HG02642 (cell line): ENCODE measurements at regions not wholly inside any gene's neighbourhood (a gene's known extent, or its start where the extent isn't known, plus 50 kb on each side); places are given as distances from the start of the nearest gene placed in this dataset.

ENCODE experiments used
- ATAC-seq: cut with Tn5 transposase; IDR thresholded peaks from one replicate; pipeline ENCODE4 v1.9.1; 2021; ENCODE audit warnings: mild to moderate bottlenecking; ENCODE audit not compliant: unreplicated experiment, poor library complexity

DNA sequence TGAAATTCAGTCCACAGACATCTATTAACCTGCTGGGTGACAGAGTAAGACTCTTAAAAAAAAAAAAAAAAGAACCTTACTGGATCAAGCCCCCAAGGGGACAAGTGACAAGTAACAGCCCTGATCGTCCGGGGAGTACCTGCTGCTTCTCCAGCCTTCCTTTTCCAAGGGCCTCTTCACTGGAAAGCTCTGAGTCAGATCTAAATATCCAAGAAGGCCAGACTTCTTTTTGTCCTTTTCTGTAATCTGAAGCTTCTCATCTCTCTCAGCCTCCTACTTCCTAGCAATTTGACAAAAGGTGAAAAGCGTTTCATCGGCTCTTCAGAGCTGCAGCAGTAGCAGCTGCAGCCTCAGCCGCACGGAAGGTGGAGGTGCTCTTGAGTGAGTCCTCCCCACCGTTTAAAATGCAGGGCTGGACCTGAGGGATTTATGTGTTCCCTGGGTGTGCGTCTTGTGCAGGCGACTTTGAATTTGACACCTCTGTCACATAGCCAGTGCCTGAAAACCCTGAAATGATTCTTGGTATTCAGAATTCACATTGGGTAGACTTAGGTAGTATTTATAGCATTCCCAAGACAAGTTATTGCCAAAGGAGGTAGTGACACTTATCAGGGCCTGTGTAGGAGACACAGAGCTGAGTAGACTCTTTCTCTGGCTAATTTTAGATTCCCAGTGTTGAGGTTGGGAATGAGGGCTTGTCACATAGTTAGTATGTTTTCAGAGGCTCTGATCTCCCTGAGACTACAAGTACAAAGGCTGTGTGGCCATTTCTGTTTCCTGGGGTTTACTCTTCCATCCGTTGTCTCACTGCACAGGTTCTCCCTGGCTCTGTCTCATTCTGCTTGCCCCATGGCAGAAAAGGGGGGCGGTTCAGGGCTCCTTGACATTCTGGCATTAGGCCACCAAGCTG is 291.2 kb upstream of the C2CD4B start:
- no peak for ATAC-seq

DNA sequence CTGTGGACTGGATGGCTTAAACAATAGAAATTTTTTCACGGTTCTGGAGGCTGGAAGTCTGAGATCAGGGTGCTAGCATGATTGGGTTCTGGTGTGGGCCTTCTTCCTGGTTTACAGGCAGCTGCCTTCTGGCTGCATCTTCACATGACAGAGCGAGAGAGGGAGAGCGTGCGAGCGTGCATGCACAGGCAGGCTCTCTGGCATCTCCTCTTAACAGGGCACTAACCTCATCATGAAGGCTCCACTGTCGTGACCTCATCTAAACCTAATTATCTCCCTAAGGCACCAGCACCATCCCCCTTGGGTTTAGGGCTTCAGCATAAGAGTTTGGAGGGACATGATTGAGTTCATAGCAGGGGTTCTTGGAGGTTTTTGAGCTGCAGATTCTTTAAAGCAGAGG is 292.0 kb upstream of the C2CD4B start:
- no peak for ATAC-seq

DNA sequence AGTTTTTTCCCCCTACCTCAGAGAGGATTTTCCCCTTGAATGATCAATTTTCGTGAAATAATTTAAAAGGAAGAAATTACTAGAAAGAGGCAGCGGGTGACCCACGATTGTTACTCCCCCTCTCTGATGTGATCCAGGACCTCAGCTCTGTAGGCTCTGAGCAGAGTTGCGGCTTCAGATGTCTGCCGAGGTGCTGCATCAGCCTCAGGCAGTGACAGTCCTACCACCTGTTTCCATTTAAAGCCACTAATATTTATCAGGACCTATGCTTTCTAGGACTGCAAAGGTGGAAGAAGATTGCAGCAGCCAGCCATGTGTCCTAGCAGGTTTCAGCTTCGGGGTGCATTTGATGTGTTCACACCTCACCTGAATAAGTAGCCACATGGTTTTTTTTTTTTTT is 294.8 kb upstream of the C2CD4B start:
- ATAC-seq, result no peak

DNA sequence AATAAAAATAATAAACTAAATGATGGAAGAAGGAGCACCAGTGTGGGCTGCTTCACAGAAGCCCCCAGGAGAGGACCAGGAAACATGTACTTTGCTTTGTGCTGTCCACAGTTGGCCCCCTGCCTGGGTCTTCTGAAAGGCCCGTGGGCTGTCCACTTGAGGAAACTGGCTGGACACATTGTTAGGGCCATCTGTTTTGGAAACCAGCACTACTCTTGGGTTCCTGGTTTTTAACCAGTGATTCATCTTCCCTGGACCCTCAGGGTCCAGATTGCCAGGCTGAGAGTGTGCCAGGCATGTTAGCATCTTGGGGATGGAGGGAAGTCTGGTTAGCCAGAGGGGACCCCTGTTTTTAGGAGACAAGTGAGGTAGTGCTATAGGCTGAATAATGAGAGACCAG is 297.2 kb upstream of the C2CD4B start:
- no peak for ATAC-seq

DNA sequence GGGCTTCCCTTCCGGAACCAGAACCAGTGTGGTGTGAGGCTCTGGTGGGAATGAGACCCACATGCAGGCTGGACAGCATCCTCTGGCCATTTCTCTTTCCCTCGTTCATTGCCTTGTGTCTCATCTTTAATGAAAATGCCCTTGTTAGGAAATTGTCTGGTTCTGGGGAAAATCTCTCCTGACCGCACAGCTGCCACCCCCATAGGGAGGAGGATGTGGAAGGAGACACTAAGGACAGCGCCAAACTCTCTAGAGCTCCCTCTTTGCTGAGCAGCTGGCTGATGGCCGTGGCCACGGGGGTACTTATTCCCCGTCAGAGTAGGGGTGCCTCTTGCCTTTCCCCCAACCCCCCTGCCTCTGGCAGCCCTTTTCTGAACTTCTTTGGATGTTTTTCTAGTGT is 297.6 kb upstream of the C2CD4B start:
- no peak for ATAC-seq

DNA sequence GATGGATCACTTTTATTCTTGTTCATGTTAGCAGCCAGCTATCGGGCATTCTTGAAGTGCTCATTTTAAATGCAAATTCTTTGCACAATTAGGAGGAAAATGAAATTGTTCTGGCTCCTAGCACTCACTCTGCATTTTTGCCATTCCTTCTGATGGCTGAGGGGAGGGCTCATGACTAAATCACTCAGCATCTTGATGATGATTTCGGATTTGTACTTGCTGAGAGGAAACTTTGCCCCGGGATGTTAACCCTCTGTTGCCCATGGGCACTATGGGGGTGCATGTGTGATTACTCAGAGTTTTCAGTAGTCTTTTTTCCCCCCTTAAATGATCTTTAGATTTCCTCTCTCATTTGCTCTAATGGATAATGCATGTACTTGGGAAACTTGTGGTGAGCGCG is 299.6 kb upstream of the C2CD4B start:
- ATAC-seq, result no peak

DNA sequence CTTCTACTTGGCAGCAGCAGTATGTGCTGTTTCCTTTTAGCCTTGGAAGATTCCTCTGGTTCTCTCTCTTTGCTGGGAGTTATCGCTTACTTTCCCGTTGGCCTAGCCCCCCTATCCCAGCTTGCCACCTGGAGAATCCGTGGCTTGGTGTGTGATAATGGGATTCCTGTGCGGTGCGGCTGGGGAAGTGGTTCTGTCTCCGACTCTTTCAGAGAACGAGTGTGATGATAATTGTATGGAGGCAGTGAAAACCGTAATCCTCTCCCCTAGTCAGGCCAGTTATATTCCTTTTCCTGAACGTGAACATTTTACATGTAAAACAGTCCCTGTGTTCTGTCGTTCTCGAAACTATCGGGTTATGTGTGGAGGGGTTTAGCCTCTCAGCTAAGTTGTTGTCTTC is 300.1 kb upstream of the C2CD4B start:
- no peak for ATAC-seq

DNA sequence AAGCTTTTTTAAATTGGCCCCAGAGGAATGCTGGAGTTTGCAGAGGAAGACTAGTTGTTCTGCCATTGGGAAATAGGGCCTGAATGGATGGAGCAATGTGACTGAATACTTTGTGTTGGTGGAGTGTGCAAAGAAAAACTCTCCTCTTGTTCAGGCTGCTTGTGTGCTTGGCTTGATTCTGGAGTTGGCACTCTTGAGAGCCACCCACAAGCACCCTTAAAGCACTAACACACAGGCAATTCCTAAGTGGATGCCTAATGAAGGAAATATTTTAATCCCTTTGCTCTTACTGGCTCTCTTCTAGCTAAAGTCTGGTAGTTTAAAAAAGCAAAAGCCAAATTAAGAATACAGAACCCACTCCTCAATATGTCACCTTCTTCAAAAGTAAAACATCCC is 304.4 kb upstream of the C2CD4B start:
- ATAC-seq, result no peak

DNA sequence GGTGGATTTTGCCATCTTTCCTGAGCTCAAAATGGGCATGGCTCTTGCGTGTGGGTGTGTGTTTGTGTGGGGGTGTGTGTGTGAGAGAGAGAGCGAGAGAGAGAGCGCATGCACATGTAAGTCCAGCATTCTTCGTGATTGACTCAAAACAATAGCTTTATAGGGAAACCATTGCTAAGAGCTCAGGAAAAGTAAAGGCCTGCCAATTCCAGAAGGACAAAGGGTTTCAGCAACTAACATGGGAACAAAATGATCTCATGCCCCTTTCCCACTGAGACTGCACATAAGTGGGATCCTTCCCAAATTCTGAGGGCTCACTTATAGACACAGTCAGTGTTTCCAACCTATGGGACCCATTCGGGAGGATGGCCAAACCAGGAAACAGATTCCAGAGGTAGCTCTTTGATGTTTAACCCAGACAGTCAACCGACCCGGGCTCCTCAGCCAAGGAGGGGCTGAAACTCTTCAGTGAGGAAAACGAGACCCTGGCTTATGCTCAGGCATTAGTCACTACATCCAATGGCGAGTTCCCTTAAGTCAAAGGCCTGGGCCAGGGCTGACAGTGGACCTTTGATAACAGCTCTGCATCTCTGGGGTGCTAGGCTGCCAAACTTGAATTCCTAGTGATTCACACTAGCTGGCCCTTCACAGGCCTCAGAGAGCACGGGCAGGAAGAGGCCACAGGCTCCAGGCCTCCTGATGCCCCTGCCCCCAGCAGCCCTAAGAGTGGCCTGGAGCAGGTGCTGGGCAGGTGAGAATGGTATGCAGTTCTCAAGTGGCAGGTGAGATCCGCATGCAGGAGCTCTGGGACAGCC is 305.0 kb upstream of the C2CD4B start:
- ATAC-seq, result no peak

DNA sequence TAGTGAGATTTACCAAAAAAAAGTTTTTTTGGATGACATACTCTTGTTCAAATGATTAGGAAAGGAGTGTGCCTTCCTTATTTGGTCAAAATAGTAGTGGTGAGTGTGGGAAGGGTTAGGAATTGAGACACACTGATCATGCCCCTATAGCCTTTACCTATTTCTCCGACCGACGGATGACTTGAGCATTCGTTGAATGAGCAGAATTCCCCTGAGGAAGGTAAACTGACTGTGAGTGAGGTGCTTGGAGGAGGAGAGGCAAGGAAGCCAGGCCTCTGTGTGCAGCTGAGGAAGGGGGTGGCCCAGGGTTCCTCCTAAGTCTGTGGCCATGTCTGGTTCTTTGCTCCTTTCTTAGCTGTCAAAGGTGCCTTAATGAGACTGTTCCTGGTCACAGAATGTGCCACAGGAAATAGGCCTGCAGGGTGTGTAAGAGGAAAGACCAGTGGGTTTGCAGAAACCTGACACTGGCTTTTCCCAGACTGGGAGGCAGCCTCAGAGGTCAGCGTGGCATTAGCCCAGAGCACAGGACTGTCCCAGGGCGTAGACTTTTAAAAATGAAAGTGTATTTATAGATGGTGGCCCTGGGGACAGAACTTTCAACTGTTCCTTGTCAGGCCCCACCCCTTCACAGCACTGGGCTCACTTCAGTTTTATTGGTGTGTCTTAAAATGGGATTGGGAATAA is 307.7 kb upstream of the C2CD4B start:
- ATAC-seq, result no peak

DNA sequence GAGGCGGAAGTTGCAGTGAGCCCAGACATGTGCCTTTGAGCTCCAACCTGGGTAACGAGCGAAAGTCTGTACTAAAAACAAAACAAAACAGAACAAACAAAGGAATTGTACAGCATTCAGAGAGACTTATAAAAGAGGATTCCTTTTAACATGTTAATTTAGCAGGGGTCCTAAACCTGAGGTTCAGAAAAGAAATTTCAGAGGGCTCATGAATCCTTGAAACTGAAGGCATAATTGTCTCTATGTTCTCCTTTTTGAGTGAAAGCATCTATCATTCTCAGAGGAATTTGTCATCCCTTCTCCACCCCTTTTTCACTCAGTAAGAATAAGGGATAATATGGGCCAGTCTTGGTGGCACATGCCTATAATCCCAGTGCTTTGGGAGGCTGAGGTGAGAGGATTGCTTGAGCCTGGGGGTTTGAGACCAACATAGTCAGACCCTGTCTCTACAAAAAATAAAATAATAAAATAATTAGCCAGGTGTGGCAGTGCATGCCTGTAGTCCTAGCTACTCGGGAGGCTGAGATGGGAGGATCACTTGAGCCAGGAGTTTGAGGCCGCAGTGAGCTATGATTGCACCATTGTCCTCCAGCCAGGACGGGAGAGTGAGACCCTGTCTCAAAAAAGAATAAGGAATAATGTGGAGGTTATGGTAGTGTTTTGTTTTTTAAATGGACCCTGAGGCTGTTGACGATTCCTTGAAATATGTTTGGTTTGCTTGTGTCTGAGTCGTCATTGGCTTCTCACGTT is 309.1 kb upstream of the C2CD4B start:
- ATAC-seq, result no peak

DNA sequence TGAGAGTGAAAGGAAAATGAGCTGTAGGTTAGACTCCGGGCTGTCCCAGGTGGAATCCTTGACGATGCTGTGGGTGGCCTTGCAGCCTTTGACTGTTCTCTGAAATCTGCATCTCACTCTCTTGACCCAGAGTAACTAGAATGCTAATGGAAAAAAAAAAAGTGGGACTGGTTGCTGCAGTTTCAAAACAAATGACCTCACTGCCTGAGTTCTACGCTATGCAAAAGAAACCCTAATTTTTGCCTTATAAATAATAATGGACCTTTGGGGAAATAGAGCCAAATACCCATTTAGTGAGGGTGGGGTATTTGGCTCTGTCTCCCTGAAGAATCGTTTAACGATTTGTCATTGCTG is 309.7 kb upstream of the C2CD4B start:
- no peak for ATAC-seq

DNA sequence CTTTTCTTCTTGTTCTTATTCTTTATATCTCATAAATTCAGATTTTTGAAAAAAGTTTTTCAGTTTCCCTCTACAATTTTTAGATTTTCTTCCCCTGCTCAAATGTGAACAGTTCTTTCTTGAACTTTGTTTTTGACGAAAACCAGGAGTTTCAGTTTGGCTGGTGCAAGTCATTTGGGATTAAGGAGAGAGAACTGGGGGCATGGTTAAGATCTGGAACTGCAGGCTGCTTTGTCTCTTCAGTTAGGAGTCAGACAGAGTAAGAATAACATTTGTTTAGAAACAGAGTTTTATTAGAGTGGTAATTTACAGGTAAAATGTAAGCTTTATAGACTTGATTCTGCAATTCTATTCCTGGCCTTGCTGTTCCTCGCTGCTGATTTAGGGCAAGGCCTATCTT is 310.5 kb upstream of the C2CD4B start:
- no peak for ATAC-seq

DNA sequence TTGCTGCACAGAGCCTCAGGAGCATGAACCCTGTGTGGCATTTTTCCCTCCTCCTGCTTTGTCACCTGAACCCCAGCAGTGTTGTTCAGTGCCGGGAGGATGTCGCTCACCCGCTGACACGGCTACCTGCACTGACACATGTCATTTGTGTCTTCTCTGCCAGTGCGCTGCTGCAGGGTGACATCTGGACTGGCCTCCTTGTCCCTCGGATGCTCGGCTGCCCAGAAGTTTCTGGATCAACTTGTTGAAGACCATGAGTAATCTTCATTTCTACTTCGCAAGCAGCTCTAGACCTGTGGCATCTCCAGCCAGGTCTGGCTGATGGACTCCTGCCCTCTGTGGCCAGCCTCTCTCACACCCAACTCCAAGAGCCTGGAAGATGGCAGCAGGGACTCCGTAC is 311.1 kb upstream of the C2CD4B start:
- no peak for ATAC-seq

DNA sequence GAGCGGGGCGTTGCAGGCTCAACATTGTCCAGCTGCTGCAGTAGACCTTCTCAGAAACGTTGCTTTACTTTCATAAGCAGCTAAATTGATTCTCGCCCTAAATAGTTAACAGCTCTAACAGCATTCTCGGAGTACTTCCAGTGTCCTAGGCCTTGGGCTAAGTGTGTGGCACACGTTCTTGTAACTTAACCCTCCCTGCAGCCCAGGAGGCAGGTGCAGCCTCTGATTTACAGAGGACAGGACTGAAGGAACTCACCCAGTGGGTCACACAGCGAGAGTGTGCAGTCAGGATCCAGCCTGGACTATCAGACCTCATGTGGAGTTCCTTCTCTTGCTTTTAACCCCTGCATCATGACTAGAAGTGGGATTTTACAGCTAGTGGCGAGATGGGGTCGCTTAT is 312.8 kb upstream of the C2CD4B start:
- ATAC-seq, result no peak

DNA sequence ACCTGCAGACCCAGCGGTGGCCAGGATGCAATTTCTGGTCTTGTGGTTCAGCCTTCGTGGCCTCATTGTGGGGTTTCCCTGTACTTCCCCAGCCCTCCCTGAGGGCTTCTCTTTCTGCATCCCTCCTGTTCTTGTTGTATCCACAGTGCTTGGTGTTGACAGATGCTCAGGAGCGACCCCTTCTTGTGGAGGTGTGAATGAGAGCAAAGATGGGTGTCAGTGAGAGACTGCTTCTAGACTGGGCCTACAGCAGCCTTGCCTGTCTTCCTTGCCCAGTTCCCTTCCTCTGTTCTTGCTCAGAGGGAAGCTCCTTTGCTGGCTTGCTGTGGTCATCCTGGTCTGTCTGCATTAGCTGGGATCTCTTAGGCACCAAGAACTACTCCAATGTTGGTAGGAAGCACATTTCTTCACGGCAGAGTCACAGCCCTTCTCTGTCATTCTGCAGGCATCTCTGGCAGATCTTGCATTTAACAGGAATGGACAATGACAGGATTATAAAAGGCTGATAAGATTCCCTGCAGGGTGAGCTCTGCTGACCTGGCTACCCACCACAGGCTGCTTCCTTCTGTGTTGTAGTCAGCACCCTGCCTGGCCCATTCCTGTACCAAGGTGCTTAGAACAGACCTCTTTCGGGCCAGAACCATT is 317.8 kb upstream of the C2CD4B start:
- ATAC-seq, result peak; percentile 65

DNA sequence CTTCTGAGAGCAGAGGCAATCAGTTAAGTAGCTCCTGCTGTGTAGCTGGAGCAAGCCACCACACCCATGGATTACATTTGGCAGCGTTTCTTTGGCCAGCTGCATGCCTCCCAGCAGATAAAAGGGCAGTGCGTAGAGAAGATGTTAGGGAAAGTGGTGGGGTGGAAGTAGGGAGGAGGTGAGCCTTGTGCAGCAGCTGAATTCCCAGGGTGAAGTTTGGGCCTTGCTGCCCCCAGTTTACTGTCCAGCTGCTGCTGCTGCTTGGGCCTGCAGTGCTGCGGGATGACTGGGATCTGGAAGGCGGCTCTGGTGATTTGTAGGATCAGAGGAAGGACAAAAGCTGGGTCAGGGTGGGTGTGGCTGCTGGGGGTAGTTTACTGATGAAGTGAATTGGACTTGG is 318.7 kb upstream of the C2CD4B start:
- no peak for ATAC-seq

DNA sequence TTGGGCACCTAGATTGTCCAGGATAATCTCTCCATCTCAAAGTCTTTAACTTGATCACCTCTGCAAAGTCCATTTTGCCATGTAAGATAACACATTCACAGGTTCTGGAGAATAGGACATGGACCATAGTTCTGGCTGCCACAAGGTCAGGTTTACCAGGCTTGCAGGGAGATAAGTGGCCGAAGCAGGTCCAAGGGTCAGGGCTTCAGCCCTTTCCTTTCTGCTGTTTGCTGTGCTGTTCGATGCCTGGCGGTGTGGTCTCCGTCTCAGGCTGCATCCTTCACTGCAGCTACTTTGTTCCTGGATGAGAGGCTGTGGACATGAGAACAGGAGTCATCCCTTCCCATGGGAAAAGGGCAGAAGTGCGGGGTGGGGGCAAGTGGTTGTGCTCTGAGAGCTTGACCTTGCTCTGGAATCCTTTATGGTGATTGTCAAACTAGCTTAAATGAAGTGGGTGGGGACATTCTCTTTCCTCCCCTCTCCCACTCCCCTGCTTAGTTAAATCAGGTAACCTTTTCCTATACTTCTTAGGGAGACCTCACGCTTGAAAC is 320.2 kb upstream of the C2CD4B start:
- ATAC-seq, result no peak

DNA sequence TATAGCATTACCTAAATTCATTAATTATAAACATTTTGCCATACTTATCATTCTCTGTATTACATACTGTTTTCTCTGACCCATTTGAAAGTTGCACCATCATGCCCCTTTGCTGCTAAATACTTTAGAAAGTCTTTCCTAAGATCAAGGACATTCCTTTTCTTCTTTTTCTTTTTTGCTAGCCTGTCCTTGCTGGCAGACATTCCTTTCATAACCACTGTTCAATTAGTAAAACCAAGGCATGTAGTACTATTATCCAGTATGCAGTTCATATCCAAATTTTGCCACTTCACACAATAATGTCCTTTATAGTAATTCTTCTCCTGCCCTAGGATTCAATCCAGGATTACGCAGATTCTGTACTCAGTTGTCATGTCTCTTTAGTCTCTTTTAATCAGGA is 321.0 kb upstream of the C2CD4B start:
- ATAC-seq, result no peak

DNA sequence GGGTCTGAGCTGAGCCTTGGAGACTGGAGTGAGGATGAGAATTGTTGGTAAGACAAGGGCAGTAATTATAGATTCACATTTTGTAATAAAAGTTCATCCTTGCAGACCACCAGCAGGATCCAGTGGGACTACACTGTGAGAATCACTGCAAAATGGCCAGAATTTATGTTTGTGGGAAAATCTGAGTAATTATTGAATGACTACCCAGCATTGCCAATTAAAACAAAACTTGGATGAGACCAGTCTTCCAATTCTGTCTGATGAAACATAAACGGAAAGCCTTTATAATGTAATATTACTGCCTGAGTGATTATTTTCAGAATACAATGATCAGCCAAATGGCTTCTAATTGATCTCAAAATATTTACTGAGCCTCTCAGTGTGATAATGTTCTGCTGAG is 323.3 kb upstream of the C2CD4B start:
- no peak for ATAC-seq
